Pancreas (tissue), 10 donors: ENCODE measurements at regions not wholly inside any gene's neighbourhood (a gene's known extent, or its start where the extent isn't known, plus 50 kb on each side); places are given as distances from the start of the nearest gene placed in this dataset.

Experiments used
- ATAC-seq, 4 donors: fragments of 200-7000 bp; cut with Tn5 transposase; one replicate each; pipeline versions ENCODE4 v1.8.0 to v1.9.1; 2020; ENCODE audit warnings: mild to moderate bottlenecking in 4 of 4, moderate library complexity in 4 of 4
- DNase-seq, 6 donors: peaks; one replicate each; pipeline ENCODE4 v3.0.0-alpha.2; 2020
- FAIRE-seq: peaks from 2 replicates; lab custom pipeline; 2012; peaks lifted over from hg19 to GRCh38; lab: Jason Lieb, UNC
- H3K27ac ChIP-seq, 4 donors: fragments of 200-600 bp; sonication (generic); 1 replicate in 3 of 4; 2 replicates in 1 of 4; pipeline versions ENCODE4 v1.5.0 to v1.8.0; 2020
- H3K27me3 ChIP-seq, 4 donors: fragments of 200-600 bp; one replicate each; pipeline ENCODE4 v1.8.0; 2021
- H3K36me3 ChIP-seq, 3 donors: fragments of 200-600 bp; sonication (generic) in 1 of 3; one replicate each; pipeline versions ENCODE4 v1.5.0 to v1.8.0; 2020 to 2021
- H3K4me1 ChIP-seq, 3 donors: fragments of 200-600 bp; one replicate each; pipeline ENCODE4 v1.8.0; 2021
- H3K4me3 ChIP-seq, 4 donors: fragments of 200-600 bp; sonication (generic) in 2 of 4; one replicate each; pipeline versions ENCODE4 v1.5.0 to v1.8.0; 2020 to 2021
- H3K9me3 ChIP-seq, 4 donors: fragments of 200-600 bp; one replicate each; pipeline ENCODE4 v1.8.0; 2021
- WGBS, 2 donors: extraction: QIAGEN DNeasy Blood & Tissue Kit; methylation state at CpG; one replicate each; pipeline ENCODE4 v1.1.7; 2013; 5-methylcytosine and 5-hydroxymethylcytosine counted together
- intact Hi-C, 3 donors: fragments of 100-400 bp; cut with DNase I; formaldehyde crosslinking; loops; one replicate each; pipeline versions ENCODE4 v1.11.1 to v1.14.2; 2022
- TF ChIP-seq, protein P1 (sequence below), 4 donors: fragments of 200-600 bp; sonication (generic) in 3 of 4; IDR thresholded peaks; one replicate each; pipeline versions ENCODE4 v1.5.0 to v1.8.0; 2021; ENCODE audit warnings: antibody characterized with exemption in 4 of 4
- donor health status: healthy with polysubstance abuse.
- donor health status: DM: no; HTN: no; CAD: no; lungs with moderate emphysema.
- donor health status: DM: no; HTN: no; CAD: no.
- donor health status: control.
- donor health status: control.
- donor health status: Bipolar disorder and iron deficiency.
- donor health status: DM: yes; HTN: yes; CAD: no.
- donor health status: DM: no; HTN: no; CAD: no.
- donor health status: DM: no; HTN: no; CAD: no.
- donor health status: DM: yes; HTN: yes; CAD: no.

DNA sequence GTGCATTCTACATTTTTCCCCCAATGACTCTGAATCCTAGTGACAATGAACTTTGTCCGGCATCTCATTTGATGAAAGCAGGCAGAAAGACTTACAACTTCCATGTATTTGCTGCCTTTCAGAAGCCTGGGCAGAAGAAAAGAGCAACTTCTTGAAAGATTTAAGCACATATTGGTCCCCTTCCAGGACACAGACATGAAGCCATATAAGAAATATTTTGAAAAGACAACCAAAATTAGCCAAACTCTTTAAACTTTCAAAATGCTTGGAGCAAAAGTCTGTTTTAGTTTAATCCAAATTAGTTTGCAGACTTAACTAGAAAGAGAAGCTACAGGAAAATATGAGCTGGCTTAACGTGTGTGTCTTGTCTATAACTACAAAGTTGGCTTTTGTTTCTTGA lies 492.5 kb downstream of the NR4A2 start:
- Histone ChIP-seq H3K4me1 (no peaks in the 10 kb centered on the region), H3K4me3 (no peak overlapping the region), H3K27me3 (no peaks in the 10 kb centered on the region), H3K36me3 (no peaks in the 10 kb centered on the region), H3K9me3 (no peaks in the 10 kb centered on the region), H3K27ac (no peak overlapping the region)
- ATAC-seq (no peak), DNase-seq (no peak), FAIRE-seq (no peak)
- 59 to 65% methylated on average over 2 of the region's 2 CpGs for WGBS, 2 donors
- TF ChIP-seq, protein P1, sequence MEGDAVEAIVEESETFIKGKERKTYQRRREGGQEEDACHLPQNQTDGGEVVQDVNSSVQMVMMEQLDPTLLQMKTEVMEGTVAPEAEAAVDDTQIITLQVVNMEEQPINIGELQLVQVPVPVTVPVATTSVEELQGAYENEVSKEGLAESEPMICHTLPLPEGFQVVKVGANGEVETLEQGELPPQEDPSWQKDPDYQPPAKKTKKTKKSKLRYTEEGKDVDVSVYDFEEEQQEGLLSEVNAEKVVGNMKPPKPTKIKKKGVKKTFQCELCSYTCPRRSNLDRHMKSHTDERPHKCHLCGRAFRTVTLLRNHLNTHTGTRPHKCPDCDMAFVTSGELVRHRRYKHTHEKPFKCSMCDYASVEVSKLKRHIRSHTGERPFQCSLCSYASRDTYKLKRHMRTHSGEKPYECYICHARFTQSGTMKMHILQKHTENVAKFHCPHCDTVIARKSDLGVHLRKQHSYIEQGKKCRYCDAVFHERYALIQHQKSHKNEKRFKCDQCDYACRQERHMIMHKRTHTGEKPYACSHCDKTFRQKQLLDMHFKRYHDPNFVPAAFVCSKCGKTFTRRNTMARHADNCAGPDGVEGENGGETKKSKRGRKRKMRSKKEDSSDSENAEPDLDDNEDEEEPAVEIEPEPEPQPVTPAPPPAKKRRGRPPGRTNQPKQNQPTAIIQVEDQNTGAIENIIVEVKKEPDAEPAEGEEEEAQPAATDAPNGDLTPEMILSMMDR (IDR thresholded peaks at IDR 0.05), result no peak
- intact Hi-C loops, result no loop called here

DNA sequence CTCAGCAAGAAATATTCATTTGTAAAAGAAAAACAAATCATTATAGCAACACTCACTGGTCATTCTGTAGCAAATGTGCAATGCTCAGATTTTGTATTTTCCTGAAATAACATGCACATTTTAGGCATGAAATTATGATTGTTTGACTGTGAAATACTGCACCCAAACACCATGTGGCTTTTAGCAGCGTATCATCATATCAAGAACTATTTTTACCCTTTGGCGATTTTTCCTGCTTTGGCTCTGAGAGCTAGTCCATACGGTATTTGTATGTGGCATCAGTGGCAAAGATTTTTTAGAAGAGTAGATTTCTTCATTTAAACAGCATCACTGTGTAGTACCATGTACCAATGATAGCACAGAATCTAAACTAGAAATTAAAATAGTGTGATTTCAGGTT lies 493.1 kb downstream of the NR4A2 start:
- no peaks in the 10 kb centered on the region for H3K36me3 ChIP-seq
- ATAC-seq (no peak), DNase-seq (no peak), FAIRE-seq (no peak)
- H3K4me1 ChIP-seq, result no peaks in the 10 kb centered on the region
- no peak overlapping the region for H3K27ac ChIP-seq
- H3K27me3 ChIP-seq, result no peaks in the 10 kb centered on the region
- no peak overlapping the region for H3K4me3 ChIP-seq
- 53 to 74% methylated on average over 3 of the region's 3 CpGs for WGBS, 2 donors
- intact Hi-C loops, result no loop called here
- TF ChIP-seq, protein P1 (IDR thresholded peaks at IDR 0.05), result no peak
- no peaks in the 10 kb centered on the region for H3K9me3 ChIP-seq

DNA sequence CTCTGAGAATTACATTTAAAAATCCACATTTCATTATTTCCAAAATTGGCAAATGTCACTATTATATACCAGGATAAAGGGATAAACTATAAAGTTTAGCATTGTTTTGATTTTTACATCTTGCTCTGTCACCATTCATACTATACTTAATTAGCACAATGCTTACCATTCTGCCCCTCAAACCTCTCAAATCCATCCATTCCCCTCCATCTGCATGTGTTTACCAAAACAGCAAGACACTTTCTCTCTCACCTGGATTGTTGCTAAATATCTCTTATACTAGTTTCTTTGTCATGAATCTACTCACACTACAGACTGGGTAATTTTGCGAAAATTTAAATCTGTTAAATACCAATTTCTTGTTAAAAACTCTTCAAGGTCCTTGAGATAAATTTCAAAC lies 496.1 kb downstream of the NR4A2 start:
- Histone ChIP-seq H3K4me1 (no peaks in the 10 kb centered on the region), H3K36me3 (no peaks in the 10 kb centered on the region), H3K27me3 (no peaks in the 10 kb centered on the region), H3K27ac (no peak overlapping the region), H3K4me3 (no peak overlapping the region), H3K9me3 (no peaks in the 10 kb centered on the region)
- intact Hi-C loops, result no loop called here
- TF ChIP-seq, protein P1 (IDR thresholded peaks at IDR 0.05), result no peak
- FAIRE-seq (no peak), DNase-seq (no peak), ATAC-seq (no peak)
- WGBS, 2 donors, result 74 to 83% methylated on average over 1 of the region's 1 CpG

DNA sequence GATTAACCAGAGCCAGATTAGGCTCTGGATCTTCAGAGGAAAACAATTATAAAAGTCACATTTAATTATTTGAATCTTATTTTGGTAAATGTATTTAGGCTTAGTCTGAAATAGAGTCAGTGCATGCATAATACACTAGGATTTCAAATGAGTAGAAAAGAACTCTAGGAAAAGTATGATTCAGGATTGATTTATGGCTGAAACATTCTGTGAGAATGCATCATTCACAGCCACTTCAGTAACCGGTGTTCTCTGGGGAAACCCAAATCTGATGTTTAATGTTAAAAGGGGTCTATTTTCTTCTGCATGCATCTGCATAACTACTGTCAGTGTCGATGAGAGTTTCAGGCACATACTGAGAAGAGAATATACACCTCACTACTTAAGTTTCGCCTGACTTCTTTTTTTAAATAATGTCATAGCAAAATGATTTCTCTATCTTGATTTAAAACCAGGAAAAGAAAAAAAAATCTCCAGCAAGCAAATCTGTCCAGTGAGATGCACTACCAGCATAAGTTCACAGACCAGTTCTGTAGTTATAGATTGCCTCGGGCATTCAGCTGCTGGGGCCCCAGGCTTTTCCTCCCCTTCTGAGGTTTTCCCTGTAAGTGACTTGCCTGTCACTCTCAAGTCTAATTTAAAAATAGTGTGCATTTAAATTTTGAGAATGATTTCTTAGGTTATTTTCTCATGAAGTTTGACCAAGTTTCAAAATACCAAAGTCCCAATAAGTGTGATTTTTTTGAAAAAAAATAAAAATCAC lies 501.5 kb downstream of the NR4A2 start:
- FAIRE-seq, result no peak
- TF ChIP-seq, protein P1 (IDR thresholded peaks at IDR 0.05), result no peak
- Histone ChIP-seq H3K4me1 (no peaks in the 10 kb centered on the region), H3K4me3 (no peak overlapping the region), H3K36me3 (no peaks in the 10 kb centered on the region), H3K27me3 (no peaks in the 10 kb centered on the region), H3K9me3 (no peaks in the 10 kb centered on the region), H3K27ac (no peak overlapping the region)
- DNase-seq, result no peak
- 49 to 51% methylated on average over 4 of the region's 4 CpGs for WGBS, 2 donors
- ATAC-seq, result no peak
- intact Hi-C loops, result no loop called here

DNA sequence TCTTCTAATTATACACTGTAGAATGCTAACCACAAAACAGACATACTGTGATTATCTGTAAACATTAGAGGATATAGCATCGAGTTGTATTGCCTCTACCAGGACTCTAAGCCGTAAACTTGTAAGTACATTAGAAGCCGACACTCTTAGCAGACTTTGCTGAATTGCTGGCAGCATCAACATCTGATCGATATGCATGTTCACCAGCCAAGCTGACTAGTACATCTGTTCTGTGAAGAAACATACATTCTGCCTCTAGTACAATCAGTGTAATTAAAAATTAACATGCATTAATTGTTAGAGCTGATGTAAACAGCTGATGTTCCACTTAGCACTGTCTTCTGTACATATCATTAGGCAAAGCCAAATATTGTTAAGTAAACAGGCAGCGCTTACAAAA lies 502.2 kb downstream of the NR4A2 start:
- ATAC-seq, result no peak

More for the DNA sequence above, 502.2 kb downstream of the NR4A2 start:
- peaks cover 0 to 5% (median under 1%) of the 10 kb centered on the region in 3 donors for H3K4me1 ChIP-seq
- WGBS, 2 donors, result 58 to 61% methylated on average over 5 of the region's 5 CpGs
- DNase-seq (no peak), FAIRE-seq (no peak)
- H3K9me3 ChIP-seq, result no peaks in the 10 kb centered on the region
- no peaks in the 10 kb centered on the region for H3K36me3 ChIP-seq
- TF ChIP-seq, protein P1 (IDR thresholded peaks at IDR 0.05), result no peak
- H3K4me3 ChIP-seq, result no peak overlapping the region
- no peaks in the 10 kb centered on the region for H3K27me3 ChIP-seq
- no peak overlapping the region for H3K27ac ChIP-seq
- intact Hi-C loops, result no loop called here
